ENCODE measurements at regions not wholly inside any gene's neighbourhood (a gene's known extent, or its start where the extent isn't known, plus 50 kb on each side); places are given as distances from the start of the nearest gene placed in this dataset.

DNA sequence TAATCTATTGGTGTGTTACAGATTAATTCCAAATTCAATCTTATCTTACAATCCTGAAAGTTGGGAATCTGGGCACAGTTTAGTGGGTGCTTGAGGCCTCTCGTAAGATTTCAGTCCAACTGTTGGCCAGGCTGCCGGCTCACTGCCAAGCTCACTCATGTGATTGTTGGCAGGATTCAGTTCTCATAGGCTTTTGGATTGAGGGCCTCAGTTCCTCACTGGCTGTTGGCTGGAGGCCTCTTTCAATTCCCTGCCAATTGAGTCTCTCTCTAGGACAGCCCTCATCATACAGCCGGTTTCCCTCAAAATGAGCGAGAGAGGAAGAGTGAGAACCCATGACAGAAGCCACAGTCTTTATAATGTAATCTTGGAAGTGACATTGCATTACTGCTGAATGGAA is 123.5 kb upstream of the FBXO33 start:
- Histone ChIP-seq H2BK5ac (ENCODE audit: insufficient read length, low read length) (no peak overlapping the region), H3K4me2 (ENCODE audit: insufficient read depth, insufficient read length, low read length) (no peak overlapping the region), H3K4ac (ENCODE audit: low read depth, low read length) (no peak overlapping the region), H3K9ac (ENCODE audit: extremely low read depth, insufficient read length, low read length) (no peak overlapping the region), H4K20me1 (ENCODE audit: control insufficient read depth, insufficient read depth, insufficient read length) (no peaks in the 10 kb centered on the region), H3K27ac (ENCODE audit: insufficient read length, low read depth, low read length) (no peak overlapping the region), H2BK20ac (ENCODE audit: low read depth, low read length, poor library complexity, severe bottlenecking) (no peak overlapping the region), H3K23me2 (ENCODE audit: insufficient read length, low read depth, low read length, poor library complexity, severe bottlenecking) (no peaks in the 10 kb centered on the region), H3K79me1 (ENCODE audit: insufficient read depth, low read depth, low read length, poor library complexity, severe bottlenecking) (no peaks in the 10 kb centered on the region), H4K91ac (ENCODE audit: insufficient read length, low read depth, low read length) (no peak overlapping the region), H3K23ac (ENCODE audit: insufficient read length, low read depth, low read length) (no peak overlapping the region), H2AK5ac (ENCODE audit: insufficient read length, low read length) (no peak overlapping the region), H2AFZ (ENCODE audit: low read length) (no peak overlapping the region), H3K56ac (ENCODE audit: insufficient read length, low read depth, low read length) (no peak overlapping the region), H3K4me1 (ENCODE audit: insufficient read depth, low read length) (no peaks in the 10 kb centered on the region), H2BK15ac (ENCODE audit: low read depth, low read length) (no peak overlapping the region), H2BK12ac (ENCODE audit: insufficient read length, low read depth, low read length) (no peak overlapping the region), H2BK120ac (ENCODE audit: low read depth, low read length, poor library complexity, severe bottlenecking) (no peak overlapping the region), H3K9me3 (ENCODE audit: control insufficient read depth, low read depth, low read length) (no peaks in the 10 kb centered on the region), H3K79me2 (ENCODE audit: insufficient read depth, low read length) (no peaks in the 10 kb centered on the region), H3K27me3 (ENCODE audit: insufficient read depth, low read length) (no peaks in the 10 kb centered on the region), H3K14ac (ENCODE audit: insufficient read depth, low read length) (no peak overlapping the region), H4K5ac (ENCODE audit: insufficient read length, low read depth, low read length) (no peak overlapping the region), H4K8ac (replicated peaks; ENCODE audit: insufficient read length, low read depth, low read length) (no peak overlapping the region), H3T11ph (ENCODE audit: low read length) (no peak overlapping the region), H3K18ac (ENCODE audit: insufficient read length, low read depth, low read length) (no peak overlapping the region)
- H3K27ac Mint-ChIP-seq = no peak overlapping the region
- TF ChIP-seq, protein P1, sequence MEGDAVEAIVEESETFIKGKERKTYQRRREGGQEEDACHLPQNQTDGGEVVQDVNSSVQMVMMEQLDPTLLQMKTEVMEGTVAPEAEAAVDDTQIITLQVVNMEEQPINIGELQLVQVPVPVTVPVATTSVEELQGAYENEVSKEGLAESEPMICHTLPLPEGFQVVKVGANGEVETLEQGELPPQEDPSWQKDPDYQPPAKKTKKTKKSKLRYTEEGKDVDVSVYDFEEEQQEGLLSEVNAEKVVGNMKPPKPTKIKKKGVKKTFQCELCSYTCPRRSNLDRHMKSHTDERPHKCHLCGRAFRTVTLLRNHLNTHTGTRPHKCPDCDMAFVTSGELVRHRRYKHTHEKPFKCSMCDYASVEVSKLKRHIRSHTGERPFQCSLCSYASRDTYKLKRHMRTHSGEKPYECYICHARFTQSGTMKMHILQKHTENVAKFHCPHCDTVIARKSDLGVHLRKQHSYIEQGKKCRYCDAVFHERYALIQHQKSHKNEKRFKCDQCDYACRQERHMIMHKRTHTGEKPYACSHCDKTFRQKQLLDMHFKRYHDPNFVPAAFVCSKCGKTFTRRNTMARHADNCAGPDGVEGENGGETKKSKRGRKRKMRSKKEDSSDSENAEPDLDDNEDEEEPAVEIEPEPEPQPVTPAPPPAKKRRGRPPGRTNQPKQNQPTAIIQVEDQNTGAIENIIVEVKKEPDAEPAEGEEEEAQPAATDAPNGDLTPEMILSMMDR (conservative IDR thresholded peaks at IDR 0.05) = no peak
- DNase-seq = no peak
- peaks cover 4 to 11% (median 7%) of the 10 kb centered on the region in 3 experiments; a peak in 6 of 7 replicates for H3K36me3 Mint-ChIP-seq (ENCODE audit: insufficient read depth in 1 of 3, low read depth in 3 of 3)
- no CpG with 5 or more reads among the region's 4 CpGs for WGBS (ENCODE audit: extremely low coverage, insufficient read length, low lambda C conversion rate)
- H3K4me1 Mint-ChIP-seq = no peaks in the 10 kb centered on the region
- no peak overlapping the region for H3K4me3 Mint-ChIP-seq
- H3K27me3 Mint-ChIP-seq (ENCODE audit: low read depth) = no peaks in the 10 kb centered on the region
- H3K9me3 Mint-ChIP-seq = peaks cover 16 to 19% of the 10 kb centered on the region in 2 experiments
